IPS-18a (cell line): ENCODE measurements at regions not wholly inside any gene's neighbourhood (a gene's known extent, or its start where the extent isn't known, plus 50 kb on each side); places are given as distances from the start of the nearest gene placed in this dataset.

Source experiments
- H3K27ac ChIP-seq: one replicate; pipeline ENCODE4 v1.5.1; 2013; ENCODE audit warnings: low read length
- H3K27me3 ChIP-seq: one replicate; pipeline ENCODE4 v1.6.1; 2013; ENCODE audit warnings: mild to moderate bottlenecking, low read length; ENCODE audit not compliant: control insufficient read depth, insufficient read depth
- H3K36me3 ChIP-seq: one replicate; pipeline ENCODE4 v1.6.1; 2013; ENCODE audit warnings: low read depth, low read length; ENCODE audit not compliant: control insufficient read depth
- H3K4me1 ChIP-seq: one replicate; pipeline ENCODE4 v1.6.1; 2013; ENCODE audit warnings: low read depth, low read length; ENCODE audit not compliant: control insufficient read depth
- H3K4me3 ChIP-seq: one replicate; pipeline ENCODE4 v1.5.1; 2013; ENCODE audit warnings: low read length
- H3K9ac ChIP-seq: one replicate; pipeline ENCODE4 v1.6.1; 2013; ENCODE audit warnings: mild to moderate bottlenecking, low read length, moderate library complexity
- H3K9me3 ChIP-seq: one replicate; pipeline ENCODE4 v1.6.1; 2013; ENCODE audit warnings: low read depth, low read length; ENCODE audit not compliant: control insufficient read depth

DNA sequence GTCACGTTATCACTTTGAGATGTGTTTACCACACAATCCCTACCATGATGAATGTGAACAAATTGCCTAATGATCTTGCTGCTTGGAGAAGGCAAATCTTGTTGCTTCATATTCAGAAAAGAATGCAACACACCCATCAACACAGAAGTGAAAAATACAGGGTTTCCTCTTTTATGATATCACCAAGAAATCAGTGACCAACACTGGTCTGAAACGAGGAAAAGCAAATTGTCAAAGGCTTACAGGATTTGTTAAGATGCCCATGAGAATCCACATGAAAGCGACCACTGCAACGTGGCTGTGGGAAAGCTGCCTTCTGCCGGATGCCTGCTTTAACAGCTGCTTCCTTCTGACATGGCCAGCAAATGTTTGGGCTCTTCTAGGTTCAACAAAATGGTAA is 397.6 kb upstream of the LRATD1 start:
- H3K4me3 ChIP-seq: no peak overlapping the region
- H3K4me1 ChIP-seq: peaks cover 34% of the 10 kb centered on the region
- peaks cover 19% of the 10 kb centered on the region for H3K27me3 ChIP-seq
- no peak overlapping the region for H3K27ac ChIP-seq
- no peak overlapping the region for H3K9ac ChIP-seq
- H3K36me3 ChIP-seq: no peaks in the 10 kb centered on the region
- no peaks in the 10 kb centered on the region for H3K9me3 ChIP-seq

DNA sequence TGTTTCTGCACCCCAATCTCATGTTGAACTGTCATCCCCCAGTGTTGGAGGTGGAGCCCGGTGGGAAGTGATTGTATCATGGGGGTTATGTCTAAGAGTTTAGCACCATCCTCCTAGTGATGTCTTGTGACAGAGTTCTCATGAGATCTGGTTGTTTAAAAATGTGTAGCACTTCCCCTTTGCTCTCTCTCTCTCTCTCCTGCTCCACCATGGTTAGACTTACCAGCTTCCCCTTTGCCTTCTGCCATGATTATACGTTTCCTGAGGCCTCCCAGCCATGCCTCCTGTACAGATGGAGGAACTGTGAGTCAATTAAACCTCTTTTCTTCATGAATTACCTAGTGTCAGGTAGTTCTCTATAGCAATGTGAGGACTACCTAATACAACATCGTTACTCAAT is 396.9 kb upstream of the LRATD1 start:
- Histone ChIP-seq H3K36me3 (no peaks in the 10 kb centered on the region), H3K27me3 (peaks cover 19% of the 10 kb centered on the region), H3K4me1 (peaks cover 32% of the 10 kb centered on the region), H3K9me3 (no peaks in the 10 kb centered on the region), H3K9ac (no peak overlapping the region), H3K4me3 (no peak overlapping the region), H3K27ac (no peak overlapping the region)

DNA sequence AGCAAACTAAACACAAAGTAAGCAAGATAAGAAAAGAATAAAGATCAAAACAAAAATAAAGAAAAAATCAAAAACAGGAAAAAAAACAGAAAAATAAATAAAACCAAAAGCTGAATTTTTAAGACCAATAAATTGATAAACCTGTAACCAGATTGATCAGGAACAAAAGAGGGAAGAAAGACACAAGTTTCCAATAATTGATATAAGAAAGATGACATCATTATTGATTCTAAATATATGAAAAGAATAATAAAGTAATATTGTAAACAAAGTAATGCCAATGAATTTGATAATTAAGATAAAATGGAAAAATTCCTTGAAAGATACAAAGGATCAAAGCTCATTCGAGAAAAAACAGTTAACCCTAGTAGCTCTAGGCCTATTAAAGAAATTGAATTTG is 394.6 kb upstream of the LRATD1 start:
- Histone ChIP-seq H3K27me3 (peaks cover 15% of the 10 kb centered on the region), H3K4me1 (peaks cover 10% of the 10 kb centered on the region), H3K9ac (no peak overlapping the region), H3K4me3 (no peak overlapping the region), H3K27ac (no peak overlapping the region), H3K36me3 (no peaks in the 10 kb centered on the region), H3K9me3 (no peaks in the 10 kb centered on the region)

DNA sequence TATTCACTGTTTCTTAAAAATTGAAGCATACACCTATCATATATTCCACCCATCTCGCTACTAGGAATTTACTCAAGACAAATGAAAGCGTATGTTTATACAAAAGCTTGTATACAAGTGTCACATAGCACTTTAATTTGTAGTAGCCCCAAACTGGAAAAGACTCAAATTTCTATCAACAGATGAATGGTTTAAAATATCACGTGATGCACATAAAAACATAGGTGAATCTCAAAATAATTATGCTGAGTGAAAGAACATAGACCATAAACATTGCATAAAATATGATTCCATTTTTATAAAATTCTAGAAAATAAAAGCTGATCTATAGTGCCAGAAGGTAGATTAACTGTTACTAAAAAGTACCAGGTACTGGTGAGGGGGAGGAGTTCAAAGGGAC is 392.9 kb upstream of the LRATD1 start:
- Histone ChIP-seq H3K36me3 (no peaks in the 10 kb centered on the region), H3K9ac (no peak overlapping the region), H3K4me3 (no peak overlapping the region), H3K4me1 (no peaks in the 10 kb centered on the region), H3K27ac (no peak overlapping the region), H3K9me3 (no peaks in the 10 kb centered on the region), H3K27me3 (peaks cover 1% of the 10 kb centered on the region)

DNA sequence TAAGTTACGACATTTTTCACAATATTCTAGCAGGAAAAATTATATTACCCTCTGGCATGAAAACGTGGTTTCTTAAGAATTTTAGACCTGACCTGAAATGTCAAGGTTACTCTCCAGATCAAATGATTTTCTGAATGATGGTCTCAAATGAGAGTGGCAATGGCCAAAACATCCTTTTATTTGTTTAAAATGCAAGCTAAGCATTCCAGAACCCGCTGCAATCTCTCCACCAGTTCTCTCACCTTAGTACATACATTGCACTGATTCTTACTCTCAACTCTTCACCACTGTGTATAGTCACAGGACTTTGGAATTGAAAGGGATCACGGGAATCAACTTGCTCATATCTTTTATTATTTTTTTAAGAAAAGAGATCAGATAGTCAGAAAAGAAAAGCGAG is 391.6 kb upstream of the LRATD1 start:
- Histone ChIP-seq H3K27ac (no peak overlapping the region), H3K9me3 (no peaks in the 10 kb centered on the region), H3K9ac (no peak overlapping the region), H3K4me1 (no peaks in the 10 kb centered on the region), H3K4me3 (no peak overlapping the region), H3K27me3 (no peaks in the 10 kb centered on the region), H3K36me3 (no peaks in the 10 kb centered on the region)

DNA sequence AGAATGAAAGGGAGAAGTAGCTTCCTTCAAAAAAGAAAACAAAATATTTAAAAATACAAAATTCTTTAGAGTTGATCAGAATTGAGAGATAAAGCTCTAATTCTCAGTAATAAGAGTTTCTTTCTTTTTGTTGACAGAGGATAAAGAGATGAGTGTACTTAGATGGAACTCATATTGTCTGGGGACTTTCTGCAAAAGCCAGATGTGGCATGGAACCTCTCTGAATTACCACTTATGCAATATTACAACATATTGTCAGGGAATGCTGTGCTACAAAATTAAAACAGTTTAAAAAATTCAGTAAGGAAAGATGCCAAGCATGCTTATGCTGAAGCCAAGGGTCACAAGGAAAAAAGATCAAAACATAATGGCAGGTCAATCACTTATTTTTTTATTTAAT is 386.6 kb upstream of the LRATD1 start:
- Histone ChIP-seq H3K4me1 (no peaks in the 10 kb centered on the region), H3K4me3 (no peak overlapping the region), H3K27me3 (no peaks in the 10 kb centered on the region), H3K9me3 (no peaks in the 10 kb centered on the region), H3K9ac (no peak overlapping the region), H3K36me3 (no peaks in the 10 kb centered on the region), H3K27ac (no peak overlapping the region)

DNA sequence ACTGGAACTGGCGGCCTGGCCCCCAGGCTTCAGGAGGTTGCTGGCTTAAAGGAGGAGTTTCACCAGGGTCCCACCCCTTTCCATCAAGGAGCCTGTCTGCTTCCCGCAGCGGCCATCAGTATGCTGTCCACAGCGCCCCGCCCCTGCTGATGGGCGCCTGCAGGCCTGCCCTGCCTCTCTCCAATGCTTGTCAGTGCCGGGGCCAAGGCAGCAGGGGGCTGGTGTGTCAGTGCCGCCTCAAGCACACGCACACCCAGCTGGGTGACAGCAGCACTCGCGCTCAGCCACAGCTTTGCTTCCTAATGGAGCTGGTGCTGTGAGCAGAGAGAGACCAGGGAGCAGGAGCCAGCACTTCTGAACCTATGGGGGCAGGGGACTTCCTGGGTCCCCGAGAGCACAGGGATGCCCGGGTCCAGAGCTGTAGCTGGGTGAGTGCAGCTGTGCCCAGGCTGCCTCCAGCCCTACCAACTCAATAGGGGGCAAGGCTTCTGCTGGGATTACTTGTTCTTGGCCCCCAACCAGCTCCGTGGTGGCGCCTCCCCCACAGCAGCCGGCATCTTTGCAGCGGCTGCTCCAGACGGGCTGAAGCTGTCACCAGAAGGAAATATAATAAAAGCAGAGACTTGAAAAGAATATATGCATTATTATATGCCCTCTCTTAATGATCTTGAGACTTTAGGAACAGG is 377.2 kb upstream of the LRATD1 start:
- Histone ChIP-seq H3K9ac (no peak overlapping the region), H3K4me1 (no peaks in the 10 kb centered on the region), H3K27ac (no peak overlapping the region), H3K9me3 (no peaks in the 10 kb centered on the region), H3K4me3 (no peak overlapping the region), H3K36me3 (no peaks in the 10 kb centered on the region), H3K27me3 (no peaks in the 10 kb centered on the region)

DNA sequence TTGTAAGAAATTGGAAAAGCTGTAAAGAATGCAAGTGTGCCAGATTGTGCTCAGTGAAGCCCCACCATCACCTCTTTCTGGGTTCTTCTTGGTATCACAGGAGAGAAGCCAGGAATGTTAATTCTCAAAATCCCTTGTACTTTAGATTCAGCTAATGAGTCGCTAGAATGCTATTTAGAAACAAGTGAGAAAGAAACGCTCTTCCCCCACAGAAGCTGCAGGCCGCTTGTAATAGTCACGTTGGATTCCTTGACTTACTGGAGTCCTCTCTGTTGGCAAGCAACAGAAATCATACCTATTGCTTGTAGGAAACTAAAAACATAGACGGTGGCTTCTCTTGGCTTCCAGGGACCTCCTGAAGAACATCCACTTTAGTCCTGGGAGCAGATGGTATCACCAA is 375.6 kb upstream of the LRATD1 start:
- Histone ChIP-seq H3K4me3 (no peak overlapping the region), H3K36me3 (no peaks in the 10 kb centered on the region), H3K9ac (no peak overlapping the region), H3K9me3 (no peaks in the 10 kb centered on the region), H3K4me1 (no peaks in the 10 kb centered on the region), H3K27me3 (no peaks in the 10 kb centered on the region), H3K27ac (no peak overlapping the region)

DNA sequence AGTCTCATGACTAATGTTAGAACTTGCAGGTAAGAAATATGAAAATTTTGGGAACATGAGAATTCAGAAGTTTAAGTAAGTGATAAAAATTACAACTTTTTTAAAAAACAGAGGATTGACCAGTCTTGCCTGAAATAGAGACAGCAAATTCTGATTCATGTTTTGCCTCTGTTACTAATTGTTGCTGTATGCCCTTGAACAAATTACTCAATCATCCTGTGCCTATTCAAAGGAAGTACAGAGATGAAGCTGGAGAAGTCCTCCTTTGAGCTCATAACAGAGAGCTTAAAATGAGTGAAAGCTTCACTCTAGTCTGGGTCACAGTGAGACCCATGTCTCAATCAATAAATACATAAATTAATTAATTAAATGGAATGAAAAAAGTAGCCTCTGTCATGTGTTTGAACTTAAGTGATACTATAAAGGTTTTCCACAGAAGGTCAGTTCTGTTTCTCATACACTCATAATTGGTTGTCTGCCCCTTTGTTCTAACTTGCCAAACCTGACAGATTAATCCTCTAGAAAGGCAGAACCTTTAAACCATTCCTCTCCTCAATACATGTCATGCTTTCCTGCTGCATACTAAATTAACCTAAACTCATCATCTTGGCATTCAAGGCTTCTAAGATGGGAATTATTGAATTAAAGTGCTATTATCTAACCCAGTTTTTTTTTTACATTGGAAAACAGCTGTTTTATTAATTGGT is 374.6 kb upstream of the LRATD1 start:
- Histone ChIP-seq H3K27me3 (no peaks in the 10 kb centered on the region), H3K27ac (no peak overlapping the region), H3K4me3 (no peak overlapping the region), H3K4me1 (no peaks in the 10 kb centered on the region), H3K9me3 (no peaks in the 10 kb centered on the region), H3K36me3 (no peaks in the 10 kb centered on the region), H3K9ac (no peak overlapping the region)

DNA sequence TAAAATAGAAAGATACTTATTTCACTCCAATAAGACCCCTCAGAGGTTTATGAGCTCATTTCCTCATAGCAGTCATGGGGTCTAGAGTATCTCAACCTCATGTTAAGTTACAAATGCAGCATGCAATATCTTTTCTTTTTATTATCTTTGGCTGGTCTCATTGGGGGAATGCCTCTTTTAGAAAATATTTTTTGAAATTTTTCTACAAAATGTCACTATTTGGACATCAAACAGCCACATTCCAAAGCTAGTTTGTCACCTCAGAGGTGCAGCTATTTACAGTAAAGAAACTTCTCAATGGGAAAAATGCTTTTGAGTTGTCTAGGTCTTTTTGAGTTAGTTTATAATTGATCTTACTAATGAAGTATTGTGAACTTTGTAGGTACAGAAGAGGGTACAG is 370.7 kb upstream of the LRATD1 start:
- H3K27ac ChIP-seq: no peak overlapping the region
- no peak overlapping the region for H3K4me3 ChIP-seq
- no peak overlapping the region for H3K9ac ChIP-seq
- no peaks in the 10 kb centered on the region for H3K4me1 ChIP-seq
- H3K9me3 ChIP-seq: no peaks in the 10 kb centered on the region
- no peaks in the 10 kb centered on the region for H3K36me3 ChIP-seq
- H3K27me3 ChIP-seq: no peaks in the 10 kb centered on the region

DNA sequence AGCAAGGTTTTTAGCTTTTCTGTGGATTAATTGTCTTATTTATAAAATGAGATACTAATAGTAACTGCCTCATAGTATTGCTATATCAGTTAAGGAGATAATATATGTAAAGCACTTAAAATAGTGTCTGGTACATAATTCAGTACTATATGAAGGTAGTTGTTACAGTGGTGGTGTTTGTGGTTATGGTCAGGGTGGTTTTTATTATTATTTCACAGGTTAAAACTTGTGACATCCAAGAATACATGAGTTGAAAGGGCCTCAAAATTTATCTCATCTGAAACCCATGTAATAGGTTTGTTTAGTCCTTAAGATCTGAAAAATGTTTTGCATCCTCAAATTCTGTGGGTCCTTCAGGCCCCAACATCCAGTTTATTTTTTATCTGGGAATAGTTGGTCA is 369.5 kb upstream of the LRATD1 start:
- H3K4me1 ChIP-seq: no peaks in the 10 kb centered on the region
- H3K27me3 ChIP-seq: no peaks in the 10 kb centered on the region
- H3K36me3 ChIP-seq: no peaks in the 10 kb centered on the region
- H3K4me3 ChIP-seq: no peak overlapping the region
- H3K27ac ChIP-seq: no peak overlapping the region
- H3K9ac ChIP-seq: no peak overlapping the region
- no peaks in the 10 kb centered on the region for H3K9me3 ChIP-seq

DNA sequence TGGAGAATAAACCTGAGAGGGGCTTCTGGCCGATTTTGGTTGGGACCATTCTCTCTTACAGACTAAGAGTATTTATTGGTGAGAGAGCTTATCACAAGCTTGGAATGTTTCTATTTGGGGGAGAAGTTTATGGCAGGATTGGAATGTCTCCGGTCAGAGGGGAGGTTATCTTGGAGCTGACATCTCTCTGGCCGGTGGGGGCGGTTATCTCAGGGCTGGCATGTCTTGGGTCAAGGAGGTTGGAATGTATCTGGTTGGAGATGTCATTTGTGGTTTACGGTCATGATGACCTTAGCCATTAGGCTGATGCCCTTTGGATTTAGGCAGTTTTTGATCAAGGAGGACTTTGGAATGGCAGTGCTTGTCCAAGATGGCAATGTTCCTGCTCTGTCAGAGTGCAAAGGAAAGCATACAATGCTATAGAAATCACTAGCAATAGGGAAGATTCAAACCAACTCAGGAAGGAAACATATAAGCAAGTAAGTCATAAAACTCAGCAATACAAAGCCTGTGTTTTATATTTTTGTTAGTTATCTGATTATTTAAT is 362.4 kb upstream of the LRATD1 start:
- Histone ChIP-seq H3K36me3 (no peaks in the 10 kb centered on the region), H3K9ac (no peak overlapping the region)

More for the DNA sequence above, 362.4 kb upstream of the LRATD1 start:
- H3K9me3 ChIP-seq: no peaks in the 10 kb centered on the region
- no peak overlapping the region for H3K27ac ChIP-seq
- H3K4me1 ChIP-seq: no peaks in the 10 kb centered on the region
- H3K27me3 ChIP-seq: no peaks in the 10 kb centered on the region
- H3K4me3 ChIP-seq: no peak overlapping the region
